GM18858 (cell line): ENCODE measurements at regions not wholly inside any gene's neighbourhood (a gene's known extent, or its start where the extent isn't known, plus 50 kb on each side); places are given as distances from the start of the nearest gene placed in this dataset.

Experiments
- ATAC-seq: cut with Tn5 transposase; IDR thresholded peaks from one replicate; pipeline ENCODE4 v1.9.1; 2021; ENCODE audit not compliant: unreplicated experiment

DNA sequence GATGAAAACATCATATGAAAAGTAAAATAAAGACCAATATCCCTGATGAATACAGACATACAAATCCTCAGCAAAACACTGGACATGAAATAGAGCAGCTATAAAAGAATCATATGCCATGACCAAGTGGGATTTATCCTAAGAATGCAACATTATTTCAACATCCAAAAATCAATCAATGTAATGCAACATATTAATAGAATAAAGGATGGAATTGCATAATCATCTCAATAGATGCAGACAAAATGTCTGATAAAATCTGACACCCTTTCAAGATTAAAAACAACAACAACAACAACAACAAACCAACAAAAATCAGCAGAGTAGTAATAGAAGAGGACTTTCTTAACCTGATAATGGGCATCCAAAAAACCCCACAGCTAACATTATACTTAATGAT, 63.8 kb upstream of the IL1R1 start:
- ATAC-seq: no peak

DNA sequence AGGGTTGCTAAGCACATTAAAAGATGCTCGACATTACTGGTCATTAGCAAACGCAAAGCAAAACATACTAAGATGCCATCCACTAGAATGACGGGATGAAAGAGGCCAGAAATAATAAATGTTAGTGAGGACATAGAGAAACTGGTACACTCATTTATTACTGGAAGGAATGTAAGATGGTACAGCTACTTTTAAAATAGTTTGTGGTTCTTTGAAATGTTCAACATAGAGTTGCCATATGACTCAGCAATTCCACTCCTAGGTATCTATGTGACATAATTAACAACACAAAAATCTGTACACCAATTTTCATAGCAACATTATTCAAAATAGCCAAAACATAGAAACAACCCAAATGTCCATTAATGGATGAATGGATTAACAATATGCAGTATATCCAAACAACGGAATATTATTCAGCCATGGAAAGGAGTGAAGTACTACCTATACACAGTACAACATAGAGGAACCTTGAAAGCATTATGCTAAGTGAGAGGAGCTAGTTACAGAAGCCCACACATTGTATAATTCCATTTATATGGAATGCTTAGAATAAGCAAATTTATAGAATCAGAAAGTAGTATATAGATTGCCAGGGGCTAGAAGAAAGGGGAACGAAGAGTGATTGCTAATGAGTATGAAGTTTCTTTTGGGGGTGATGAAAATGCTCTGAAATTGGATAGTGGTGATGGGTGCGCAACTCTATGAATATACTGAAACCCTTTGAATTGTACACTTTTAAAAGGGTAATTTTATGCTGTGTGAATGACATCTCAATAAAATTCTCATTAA, 61.9 kb upstream of the IL1R1 start:
- ATAC-seq: peak; percentile 47

DNA sequence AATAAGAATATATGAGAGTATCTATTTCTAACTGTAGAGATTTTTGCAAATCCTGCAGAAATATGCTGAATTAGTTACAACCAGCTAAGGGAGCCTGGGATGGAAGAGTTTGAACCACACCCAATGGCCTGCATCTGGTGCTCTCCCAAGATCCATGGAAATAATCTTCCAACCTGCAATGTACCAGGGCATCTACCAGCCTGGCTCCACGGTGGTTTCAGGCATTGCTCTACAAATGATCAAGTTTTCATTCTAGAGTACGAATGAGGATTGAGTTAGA, 61.4 kb upstream of the IL1R1 start:
- ATAC-seq: no peak

DNA sequence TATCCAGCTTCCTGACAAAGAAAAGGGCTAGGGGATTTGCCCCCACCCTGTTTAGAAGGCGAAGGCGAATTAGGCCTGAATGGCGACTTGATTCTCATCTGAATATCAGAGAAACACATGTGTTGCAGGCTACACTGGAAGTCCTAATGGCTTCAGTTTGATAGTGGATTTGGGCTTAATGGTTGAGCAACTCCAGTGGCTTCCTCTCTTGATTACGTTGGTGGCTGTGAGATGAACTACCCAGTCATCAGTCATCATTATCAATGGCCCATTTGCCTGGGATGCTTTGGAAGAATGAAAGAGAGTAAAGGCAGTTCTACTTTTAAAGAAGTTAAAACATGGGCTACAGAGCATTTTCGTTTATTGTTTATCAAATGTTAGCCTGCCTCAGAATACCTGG, 60.9 kb upstream of the IL1R1 start:
- no peak for ATAC-seq

DNA sequence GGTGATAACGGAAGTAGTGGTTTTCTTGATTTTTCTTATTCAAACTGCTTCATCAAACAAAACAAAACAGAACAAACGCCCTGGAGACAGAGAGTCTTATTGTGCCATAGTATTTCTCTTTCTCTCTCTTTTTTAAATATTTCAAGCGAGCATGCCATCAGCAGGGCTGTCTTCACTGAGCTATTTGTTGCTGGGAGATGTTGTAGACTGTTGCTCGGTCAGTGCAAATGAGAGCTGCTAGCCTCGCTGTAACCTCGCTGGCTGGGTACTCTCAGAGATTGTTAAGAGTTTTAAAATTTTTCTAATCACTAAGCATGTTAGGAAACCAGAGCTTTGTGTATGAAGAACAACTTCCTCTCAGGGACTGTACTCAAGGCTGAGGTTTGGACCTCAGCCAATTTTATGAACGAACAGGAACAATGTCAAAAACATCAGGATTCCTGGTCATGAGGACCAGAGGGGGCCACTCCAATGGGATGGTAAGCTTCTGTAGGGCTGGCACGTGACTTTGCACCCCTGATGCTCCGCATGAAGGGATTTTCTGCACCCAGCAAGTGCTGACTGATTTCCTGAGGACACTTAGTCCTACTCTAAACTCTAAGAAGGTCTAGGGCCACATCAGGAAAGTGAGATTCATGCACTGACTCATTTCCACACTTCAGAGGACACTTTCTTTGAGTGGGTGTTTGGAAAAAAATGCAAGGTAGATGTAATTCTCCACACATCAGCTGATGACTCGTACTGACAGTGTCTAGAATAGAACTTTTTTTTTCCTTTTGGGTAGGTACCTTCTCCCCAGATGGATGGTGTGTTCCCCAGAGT, 59.8 kb upstream of the IL1R1 start:
- ATAC-seq: peak; percentile 84

DNA sequence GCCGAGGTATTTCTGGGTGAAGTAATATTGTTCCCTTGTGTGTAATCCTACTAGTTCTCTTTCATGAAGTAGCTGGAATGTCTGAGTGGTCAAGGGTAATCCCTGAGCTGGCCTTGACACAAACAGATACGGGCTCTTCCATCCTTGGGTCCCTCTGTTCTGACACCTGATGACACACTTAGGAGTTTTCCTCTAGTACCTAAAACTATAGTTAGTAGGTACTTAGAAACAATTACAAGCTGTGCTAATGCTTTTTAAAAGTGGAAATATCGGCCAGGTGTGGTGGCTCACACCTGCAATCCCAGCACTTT, 59.2 kb upstream of the IL1R1 start:
- no peak for ATAC-seq

DNA sequence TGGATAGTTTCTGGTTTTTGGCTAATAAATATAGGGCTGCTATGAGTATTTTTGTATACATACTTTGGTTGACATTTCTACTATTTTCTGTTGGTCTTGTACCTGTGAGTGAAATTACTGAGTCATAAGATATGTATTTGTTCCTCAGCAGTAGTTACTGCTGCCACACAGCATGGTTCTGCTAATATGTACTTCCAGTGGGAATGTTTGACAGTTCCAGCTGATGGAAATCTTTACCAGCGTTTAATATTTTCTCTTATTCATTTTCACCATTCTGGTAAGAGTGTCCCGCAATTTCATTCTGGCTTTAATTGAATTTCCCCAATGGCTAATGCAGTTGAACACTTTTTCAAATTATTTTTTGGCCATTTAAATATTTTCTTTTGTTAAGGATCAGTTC, 57.9 kb upstream of the IL1R1 start:
- no peak for ATAC-seq

DNA sequence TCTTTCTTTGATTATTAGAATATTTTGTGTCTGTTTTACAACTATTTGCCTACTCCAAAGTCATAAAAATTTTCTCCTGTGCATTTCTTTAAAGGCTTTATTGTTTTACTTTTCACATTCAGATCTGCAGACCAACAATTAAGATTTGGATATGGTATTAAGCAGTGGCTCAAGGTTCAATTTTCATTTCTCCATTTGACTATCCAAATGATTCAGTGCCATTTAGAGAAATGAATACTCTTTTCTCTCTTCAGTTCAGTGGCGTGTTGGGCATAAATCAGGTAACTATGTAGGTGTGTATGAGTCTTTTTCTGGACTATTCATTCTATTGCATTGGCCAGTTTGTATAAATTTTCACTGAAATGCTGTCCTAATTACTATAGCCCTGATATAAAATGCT, 57.3 kb upstream of the IL1R1 start:
- ATAC-seq: no peak

DNA sequence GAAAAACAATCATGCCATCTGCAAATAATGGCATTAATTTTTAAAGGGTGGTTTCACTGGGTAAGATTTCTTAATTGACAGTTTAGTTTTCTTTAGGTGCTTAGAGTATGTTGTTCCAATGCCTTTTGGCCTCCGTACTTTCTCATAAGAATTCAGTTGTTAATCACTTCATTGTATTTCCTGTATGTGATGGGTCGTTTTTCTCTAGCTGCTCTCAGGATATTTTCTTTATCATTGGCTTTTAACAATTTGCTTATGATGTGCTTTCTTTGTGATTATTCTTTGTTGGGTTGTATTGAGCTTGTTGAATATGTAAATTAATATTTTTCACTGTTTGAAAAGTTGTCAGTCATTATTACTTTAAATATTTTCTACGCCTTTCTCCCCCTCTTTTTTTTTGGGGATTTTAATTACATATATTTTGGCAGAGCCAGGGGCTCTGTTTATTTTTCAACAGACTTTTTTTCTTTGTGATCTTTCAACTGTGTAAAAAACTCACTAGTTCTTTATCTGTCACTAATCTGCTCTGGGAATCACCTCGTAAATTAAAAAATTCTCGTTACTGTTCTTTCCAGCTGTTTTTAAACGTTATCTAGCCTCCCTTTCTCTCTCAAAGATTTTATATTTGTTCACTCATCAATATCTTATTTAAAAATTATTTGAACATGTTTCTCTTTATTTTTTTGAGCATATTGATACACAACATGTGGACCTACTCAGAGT, 56.2 kb upstream of the IL1R1 start:
- no peak for ATAC-seq

DNA sequence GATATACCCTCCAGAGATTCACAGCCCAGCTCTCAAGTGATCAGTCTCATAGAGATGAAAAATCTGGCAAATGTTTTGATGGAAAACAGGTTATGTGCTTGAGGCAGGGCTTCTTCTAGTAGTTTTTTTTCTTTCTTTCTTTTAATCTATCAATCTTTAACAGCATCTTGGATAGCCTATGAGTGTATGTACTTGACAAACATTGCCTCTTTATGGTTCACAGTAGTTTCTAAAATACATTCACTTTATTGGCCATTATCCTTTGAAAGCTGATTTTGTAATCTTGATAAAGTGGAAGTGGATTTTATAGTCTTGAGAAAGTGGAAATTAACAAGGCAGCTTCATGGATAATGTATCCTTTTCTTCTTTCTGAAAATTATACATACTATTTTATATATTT, 51.4 kb upstream of the IL1R1 start:
- ATAC-seq: no peak

DNA sequence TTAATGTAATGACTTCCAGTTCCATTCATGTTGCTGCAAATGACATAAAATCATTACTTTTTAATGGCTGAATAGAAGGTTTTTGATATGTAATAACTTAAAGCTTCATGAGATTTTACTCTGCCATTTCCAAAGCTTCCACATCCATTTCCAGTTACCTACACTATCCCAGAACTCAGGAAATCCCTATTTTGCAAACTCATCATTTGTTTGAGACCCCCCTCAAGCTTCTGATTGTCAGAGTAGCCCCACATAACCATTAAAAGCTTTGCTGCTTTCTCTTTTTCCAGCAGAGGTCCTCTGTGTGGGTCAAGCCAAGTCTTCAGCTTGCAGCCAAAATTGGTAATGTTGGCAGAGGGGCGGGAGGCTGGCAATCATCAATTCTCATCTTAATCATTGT, 50.6 kb upstream of the IL1R1 start:
- no peak for ATAC-seq

DNA sequence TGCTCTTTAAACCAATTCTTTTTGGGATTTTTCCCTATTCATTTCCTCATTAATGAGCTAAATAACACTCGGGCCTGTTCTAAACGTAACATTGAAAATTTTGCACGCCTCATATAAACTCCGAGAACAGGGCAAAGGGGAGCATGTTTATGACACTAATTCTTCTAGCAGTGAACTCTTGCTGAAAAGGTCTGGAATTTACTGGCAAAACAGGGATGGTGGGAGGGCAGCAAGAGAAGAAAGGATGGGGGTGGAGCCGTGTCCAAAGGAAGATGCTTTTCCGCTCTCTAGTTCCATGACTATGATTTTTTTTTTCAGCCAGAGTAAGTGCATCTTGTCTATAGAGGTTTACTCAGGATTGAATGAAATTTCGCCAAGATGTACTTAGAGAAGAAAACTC, 50.0 kb upstream of the IL1R1 start:
- no peak for ATAC-seq
